Neural cell (in vitro differentiated cells): ENCODE measurements at regions not wholly inside any gene's neighbourhood (a gene's known extent, or its start where the extent isn't known, plus 50 kb on each side); places are given as distances from the start of the nearest gene placed in this dataset.

ENCODE experiments used
- H2AFZ ChIP-seq: fragments of 200-600, 300-800 bp; sonication (generic), shearing (Covaris generic); 2 replicates; pipeline ENCODE4 v1.6.0; 2014; ENCODE audit warnings: low read depth, mild to moderate bottlenecking, antibody characterized with exemption, low read length, moderate library complexity
- H3F3A ChIP-seq: fragments of 200-600 bp; shearing (Covaris generic); 2 replicates; pipeline ENCODE4 v1.6.1; 2016; ENCODE audit warnings: mild to moderate bottlenecking, moderate library complexity, mixed read lengths, antibody characterized with exemption, low read length; ENCODE audit not compliant: insufficient read depth, poor library complexity, severe bottlenecking
- H3K27ac ChIP-seq: fragments of 200-600, 300-800 bp; sonication (generic), shearing (Covaris generic); 2 replicates; pipeline ENCODE4 v1.5.1; 2014; ENCODE audit warnings: mild to moderate bottlenecking, low read length, moderate library complexity
- H3K27me3 ChIP-seq: fragments of 300-800, 200-600 bp; sonication (generic), shearing (Covaris generic); 2 replicates; pipeline ENCODE4 v1.6.0; 2014; ENCODE audit warnings: mild to moderate bottlenecking, low read depth, low read length, moderate library complexity; ENCODE audit not compliant: insufficient read depth
- H3K36me3 ChIP-seq: fragments of 300-800, 200-600 bp; sonication (generic), shearing (Covaris generic); 2 replicates; pipeline ENCODE4 v1.5.1; 2014; ENCODE audit warnings: mild to moderate bottlenecking, antibody characterized with exemption, low read length, moderate library complexity; ENCODE audit not compliant: insufficient read depth
- H3K4me2 ChIP-seq: fragments of 300-800, 200-600 bp; sonication (generic), shearing (Covaris generic); 2 replicates; pipeline ENCODE4 v1.6.0; 2014; ENCODE audit warnings: mild to moderate bottlenecking, low read length
- H3K4me3 ChIP-seq: fragments of 300-800, 200-600 bp; sonication (generic), shearing (Covaris generic); 2 replicates; pipeline ENCODE4 v1.5.1; 2014; ENCODE audit warnings: mild to moderate bottlenecking, low read length, moderate library complexity
- H3K79me2 ChIP-seq: fragments of 200-600 bp; shearing (Covaris generic); replicated peaks from 2 replicates; pipeline ENCODE4 v1.6.0; 2014; ENCODE audit warnings: mild to moderate bottlenecking, low read length, moderate library complexity; ENCODE audit not compliant: insufficient read depth
- H3K9ac ChIP-seq: fragments of 300-800, 200-600 bp; sonication (generic), shearing (Covaris generic); 2 replicates; pipeline ENCODE4 v1.6.1; 2016; ENCODE audit warnings: mild to moderate bottlenecking, low read length, mixed read lengths
- H3K9me2 ChIP-seq: fragments of 200-600 bp; shearing (Covaris generic); 2 replicates; pipeline ENCODE4 v1.6.1; 2016; ENCODE audit warnings: mild to moderate bottlenecking, low read length, mixed read lengths; ENCODE audit not compliant: insufficient read depth
- H3K9me3 ChIP-seq: fragments of 200-600, 300-800 bp; sonication (generic), shearing (Covaris generic); 2 replicates; pipeline ENCODE4 v1.6.1; 2016; ENCODE audit warnings: mild to moderate bottlenecking, mixed run types, low read length, moderate library complexity, mixed read lengths
- H4K20me1 ChIP-seq: fragments of 200-600 bp; shearing (Covaris generic); 2 replicates; pipeline ENCODE4 v1.6.1; 2016; ENCODE audit warnings: mild to moderate bottlenecking, mixed run types; ENCODE audit not compliant: insufficient read depth
- CTCF ChIP-seq: fragments of 450-650 bp; IDR thresholded peaks from 2 replicates; pipeline ENCODE4 v1.5.1; 2014; ENCODE audit warnings: antibody characterized with exemption, mild to moderate bottlenecking, moderate library complexity; ENCODE audit not compliant: poor library complexity, severe bottlenecking
- EP300 ChIP-seq: fragments of 450-650 bp; conservative IDR thresholded peaks from 2 replicates; pipeline ENCODE4 v1.6.1; 2014; ENCODE audit warnings: antibody characterized with exemption, mild to moderate bottlenecking, moderate library complexity; ENCODE audit not compliant: poor library complexity, severe bottlenecking
- EZH2 ChIP-seq: fragments of 200-600, 300-800 bp; shearing (Covaris generic), sonication (generic); IDR thresholded peaks from 2 replicates; pipeline ENCODE4 v1.6.1; 2014; ENCODE audit warnings: antibody characterized with exemption, low read length, borderline replicate concordance, mild to moderate bottlenecking; ENCODE audit not compliant: insufficient read depth, poor library complexity, severe bottlenecking
- MXI1 ChIP-seq: fragments of 450-650 bp; conservative IDR thresholded peaks from 2 replicates; pipeline ENCODE4 v1.6.1; 2014; ENCODE audit warnings: antibody characterized with exemption, mild to moderate bottlenecking; ENCODE audit not compliant: poor library complexity, severe bottlenecking
- POLR2AphosphoS5 ChIP-seq: IDR thresholded peaks from 2 replicates; pipeline ENCODE4 v1.6.1; 2012
- RAD21 ChIP-seq: fragments of 450-650 bp; conservative IDR thresholded peaks from 2 replicates; pipeline ENCODE4 v1.6.1; 2014; ENCODE audit warnings: antibody characterized with exemption, mild to moderate bottlenecking, moderate library complexity
- REST ChIP-seq: IDR thresholded peaks from 2 replicates; pipeline ENCODE4 v1.6.1; 2012; ENCODE audit warnings: borderline replicate concordance
- SMC3 ChIP-seq: fragments of 450-650 bp; conservative IDR thresholded peaks from 2 replicates; pipeline ENCODE4 v1.6.1; 2014; ENCODE audit warnings: antibody characterized with exemption, mild to moderate bottlenecking, moderate library complexity; ENCODE audit not compliant: poor library complexity
- TAF1 ChIP-seq: IDR thresholded peaks from 2 replicates; pipeline ENCODE4 v1.6.1; 2012; ENCODE audit warnings: low read depth

- Histone ChIP-seq H3K27me3 (no peaks in the 10 kb centered on the region), H3K79me2 (no peaks in the 10 kb centered on the region), H3K9me2 (no peaks in the 10 kb centered on the region), H3K27ac (no peak overlapping the region), H3K4me2 (no peak overlapping the region), H3K36me3 (no peaks in the 10 kb centered on the region), H3K9me3 (no peaks in the 10 kb centered on the region), H3F3A (no peaks in the 10 kb centered on the region), H2AFZ (no peak overlapping the region), H3K9ac (no peak overlapping the region), H3K4me3 (no peak overlapping the region), H4K20me1 (no peaks in the 10 kb centered on the region)
- TF ChIP-seq RAD21 (no peak), CTCF (no peak), TAF1 (no peak), REST (no peak), EP300 (no peak), MXI1 (no peak), SMC3 (no peak)
Observed at GRCh38 chr3:191563722-191564121, 102.8 kb downstream of the PYDC2 start.

- Histone ChIP-seq H3K27ac (no peak overlapping the region), H3K27me3 (no peaks in the 10 kb centered on the region), H3K4me2 (no peak overlapping the region), H3K79me2 (no peaks in the 10 kb centered on the region), H3F3A (no peaks in the 10 kb centered on the region), H4K20me1 (no peaks in the 10 kb centered on the region), H3K9me2 (no peaks in the 10 kb centered on the region), H3K9ac (no peak overlapping the region), H3K4me3 (no peak overlapping the region), H3K9me3 (no peaks in the 10 kb centered on the region), H2AFZ (no peak overlapping the region), H3K36me3 (no peaks in the 10 kb centered on the region)
- TF ChIP-seq EP300 (no peak), CTCF (no peak), POLR2AphosphoS5 (no peak), RAD21 (no peak), SMC3 (no peak), TAF1 (no peak), EZH2 (no peak), REST (no peak), MXI1 (no peak)
Observed at GRCh38 chr3:191566469-191566868, 105.5 kb downstream of the PYDC2 start.
